ENCODE measurements at regions not wholly inside any gene's neighbourhood (a gene's known extent, or its start where the extent isn't known, plus 50 kb on each side); places are given as distances from the start of the nearest gene placed in this dataset.

DNA sequence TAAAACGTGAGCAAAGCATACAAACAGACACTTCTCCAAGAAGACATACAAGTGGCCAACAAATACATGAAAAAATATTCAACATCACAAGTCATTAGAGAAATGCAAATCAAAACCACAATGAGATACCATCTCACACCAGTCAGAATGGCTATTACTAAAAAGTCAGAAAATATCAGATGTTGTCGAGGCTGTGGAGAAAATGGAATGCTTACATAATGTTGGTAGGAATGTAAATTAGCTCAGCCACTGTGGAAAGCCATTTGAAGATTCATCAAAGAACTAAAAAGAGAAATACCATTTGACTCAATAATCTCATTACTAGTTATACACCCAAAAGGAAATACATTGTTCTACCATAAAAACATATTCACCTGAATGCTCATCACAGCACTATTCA is 825.7 kb downstream of the SUCLG1 start:
- no peak for DNase-seq (ENCODE audit: low read depth)
- no peak overlapping the region for H3K4me3 ChIP-seq (ENCODE audit: low read depth, low read length)

DNA sequence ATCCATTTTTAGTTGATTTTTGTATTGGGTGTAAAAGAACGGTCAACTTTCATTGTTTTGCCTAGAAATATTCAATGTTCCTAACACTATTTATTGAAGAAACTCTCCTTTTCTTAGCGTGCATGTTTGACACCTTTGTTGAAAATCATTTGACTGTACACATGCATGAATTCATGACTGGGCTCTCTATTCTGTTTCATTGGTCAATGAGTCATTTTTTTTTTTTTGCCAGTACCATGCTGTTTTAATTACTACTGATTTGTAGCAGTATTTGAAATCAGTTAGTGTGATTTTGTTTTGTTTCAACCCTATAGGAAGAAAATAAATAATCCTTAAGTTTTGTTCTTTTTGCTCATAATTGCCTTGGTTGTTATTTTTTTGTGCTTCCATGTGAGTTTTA is 828.7 kb downstream of the SUCLG1 start:
- no peak for DNase-seq (ENCODE audit: low read depth)
- H3K4me3 ChIP-seq (ENCODE audit: low read depth, low read length) = no peak overlapping the region

DNA sequence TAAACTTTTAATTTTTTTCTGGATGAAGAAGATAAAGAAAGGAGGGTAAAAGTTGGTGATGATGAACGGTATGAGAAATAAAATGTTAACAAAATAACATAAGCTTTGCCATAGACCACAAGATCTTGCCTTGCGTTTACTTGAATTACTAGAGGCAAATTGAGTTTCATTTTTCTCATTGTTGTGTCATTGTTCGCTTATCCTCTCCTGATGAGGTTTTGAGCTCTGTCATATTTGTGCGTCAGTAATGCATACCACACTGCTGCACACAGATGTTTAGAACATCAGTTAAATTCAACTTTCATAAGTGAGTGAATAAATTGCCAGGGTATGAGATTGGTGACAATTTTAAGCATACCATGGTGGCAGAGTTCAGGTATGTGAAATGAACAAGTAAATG is 843.6 kb downstream of the SUCLG1 start:
- DNase-seq (ENCODE audit: low read depth) = no peak
- H3K4me3 ChIP-seq (ENCODE audit: low read depth, low read length) = no peak overlapping the region

DNA sequence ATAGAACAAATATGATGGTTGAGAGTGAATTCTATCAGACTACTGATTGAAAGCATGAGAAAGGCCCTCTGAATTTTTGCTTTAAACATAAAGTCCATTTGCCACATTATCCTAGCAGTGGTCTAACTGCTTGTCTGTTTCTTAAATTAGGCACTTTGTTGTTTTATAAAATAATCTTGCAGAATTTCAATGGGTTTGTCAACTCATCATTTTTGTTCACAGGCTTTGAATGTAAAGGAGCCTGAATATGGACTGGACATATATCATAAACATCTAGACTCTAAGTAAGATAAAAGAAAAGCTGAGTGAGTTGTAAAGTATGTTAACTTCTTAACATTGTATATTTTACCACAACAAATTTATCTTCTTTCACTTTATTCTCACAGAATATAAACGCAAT is 845.9 kb downstream of the SUCLG1 start:
- DNase-seq (ENCODE audit: low read depth) = no peak
- no peak overlapping the region for H3K4me3 ChIP-seq (ENCODE audit: low read depth, low read length)

DNA sequence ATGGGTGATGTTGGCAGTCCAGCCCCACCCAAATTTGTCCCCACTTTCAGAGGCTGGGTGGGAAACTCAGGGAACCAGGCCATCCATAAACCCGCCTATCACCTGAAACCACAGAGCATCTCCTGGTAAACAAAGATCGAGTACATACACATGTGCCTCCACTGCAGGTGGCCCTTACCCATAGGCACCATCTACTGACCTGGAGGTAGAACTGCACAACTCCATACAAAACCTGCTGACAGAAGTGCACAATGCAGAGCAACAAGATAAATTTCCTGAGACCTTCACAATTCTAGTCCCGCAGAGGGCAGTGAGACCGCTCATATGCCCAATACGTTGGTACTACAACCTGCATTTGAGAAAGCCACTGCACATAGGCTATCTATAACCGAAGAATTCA is 856.3 kb downstream of the SUCLG1 start:
- DNase-seq (ENCODE audit: low read depth) = no peak
- H3K4me3 ChIP-seq (ENCODE audit: low read depth, low read length) = no peak overlapping the region

DNA sequence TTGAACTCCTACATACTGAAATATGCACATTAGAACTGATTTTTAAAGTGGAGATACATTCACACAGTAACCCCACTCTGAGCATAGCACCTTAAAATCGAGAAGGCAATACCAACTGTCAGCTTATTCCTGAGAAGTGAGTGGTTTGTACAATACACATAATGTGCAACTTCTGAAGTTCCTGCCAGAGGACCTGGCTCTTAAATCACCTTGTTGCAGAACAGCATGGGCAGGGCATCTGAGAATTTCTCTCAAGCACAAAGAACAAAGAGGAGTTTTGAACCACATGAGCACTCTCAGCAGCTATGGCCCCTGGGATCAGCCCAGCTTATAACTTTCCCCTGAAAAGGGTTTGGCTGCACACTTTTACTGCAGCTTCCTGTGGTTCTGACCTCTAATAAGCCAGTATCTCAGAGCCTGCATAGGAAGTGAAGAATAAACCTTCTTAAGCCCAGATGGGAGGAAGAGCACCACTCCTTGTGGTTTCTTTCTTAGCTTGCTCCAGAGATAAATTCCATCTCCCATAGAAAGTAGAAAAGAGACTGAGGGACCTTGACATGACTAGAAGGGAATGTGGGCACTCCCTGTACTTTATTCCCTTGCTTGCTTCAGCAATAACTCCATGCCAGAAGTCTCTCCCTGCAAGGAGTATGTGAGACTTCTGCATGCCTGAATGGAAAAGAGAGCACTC is 862.3 kb downstream of the SUCLG1 start:
- no peak for DNase-seq (ENCODE audit: low read depth)
- no peak overlapping the region for H3K4me3 ChIP-seq (ENCODE audit: low read depth, low read length)

DNA sequence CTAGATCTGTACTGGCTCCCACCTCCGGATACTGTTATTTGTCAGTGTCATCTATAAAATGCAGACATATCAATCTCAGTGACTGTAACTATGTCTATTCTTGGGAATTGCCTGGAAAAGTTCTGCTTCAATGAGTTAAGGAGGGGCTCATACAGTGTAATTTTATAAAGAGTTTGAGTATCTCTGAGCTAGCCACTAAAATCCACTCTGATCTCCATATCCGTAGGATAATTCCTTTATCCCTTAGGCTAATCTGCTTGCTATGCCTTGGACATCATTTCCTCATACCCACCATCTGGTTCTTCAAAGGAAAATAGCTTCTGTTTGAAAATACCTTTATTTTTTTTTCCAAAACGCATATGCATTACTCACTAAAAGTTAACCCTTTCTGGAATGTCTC is 863.2 kb downstream of the SUCLG1 start:
- H3K4me3 ChIP-seq (ENCODE audit: low read depth, low read length) = no peak overlapping the region
- DNase-seq (ENCODE audit: low read depth) = no peak

DNA sequence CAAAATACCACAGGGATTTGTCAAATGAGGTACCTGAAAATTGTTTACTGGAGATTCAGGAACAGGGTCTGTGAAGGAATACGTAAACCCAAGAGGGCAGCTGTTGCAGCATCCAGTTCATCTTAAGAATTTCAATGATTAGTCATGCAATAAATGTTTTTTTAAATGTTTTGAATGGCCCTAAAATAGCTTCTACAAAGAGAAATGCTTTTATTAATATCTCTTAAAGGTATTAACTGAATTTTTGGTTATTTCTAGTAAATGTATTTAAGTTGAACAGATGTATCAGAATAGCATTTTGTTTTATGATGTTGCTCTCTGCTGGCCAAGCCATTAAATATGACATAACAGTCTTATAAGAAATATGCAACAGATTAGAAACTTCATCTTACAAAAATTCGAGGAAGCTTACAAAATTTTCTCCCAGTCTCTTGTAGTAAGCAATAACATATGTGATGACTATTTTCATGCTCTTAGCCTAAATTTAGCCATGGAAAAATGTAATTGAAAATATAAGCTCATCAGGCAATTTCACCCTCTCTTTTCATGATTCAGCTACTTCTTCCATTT is 863.9 kb downstream of the SUCLG1 start:
- no peak for DNase-seq (ENCODE audit: low read depth)
- no peak overlapping the region for H3K4me3 ChIP-seq (ENCODE audit: low read depth, low read length)

DNA sequence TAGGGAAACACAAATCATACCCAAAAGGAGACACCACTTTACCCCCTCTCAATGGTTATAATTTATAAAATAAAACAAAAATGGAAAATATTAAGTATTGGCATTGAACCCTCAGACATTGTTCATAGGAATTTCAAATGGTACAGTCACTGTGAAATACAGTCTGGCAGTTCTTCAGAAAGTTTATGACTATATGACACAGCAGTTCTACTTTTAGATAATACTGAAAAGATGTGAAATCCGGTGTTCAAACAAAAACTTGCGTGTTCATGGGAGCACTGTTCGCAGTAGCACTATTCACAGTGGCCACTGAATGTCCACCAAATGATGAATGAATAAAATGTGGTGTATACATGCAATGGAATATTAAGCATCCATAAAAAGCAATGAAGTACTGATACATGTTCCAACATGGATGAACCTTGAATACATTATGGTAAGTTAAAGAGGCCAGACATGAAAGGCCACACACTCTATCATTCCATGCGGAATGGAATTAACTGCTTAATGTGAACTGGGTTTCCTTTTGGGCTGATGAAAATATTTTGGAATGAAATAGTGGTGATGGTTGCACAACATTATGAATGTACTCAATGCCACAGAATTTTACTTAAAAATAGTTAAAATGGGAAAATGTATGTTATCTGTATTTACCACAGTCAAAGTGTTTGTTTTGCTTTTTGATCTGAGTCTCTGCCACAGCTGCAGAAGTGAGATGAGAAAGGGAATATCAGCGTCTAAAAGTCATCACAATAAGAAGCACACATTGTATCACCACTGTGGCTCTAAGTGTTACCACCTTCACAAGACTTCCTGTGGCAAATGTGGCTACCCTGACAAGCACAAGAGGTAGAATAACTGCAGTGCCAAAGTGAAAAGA is 864.6 kb downstream of the SUCLG1 start:
- no peak for DNase-seq (ENCODE audit: low read depth)
- H3K4me3 ChIP-seq (ENCODE audit: low read depth, low read length) = no peak overlapping the region

DNA sequence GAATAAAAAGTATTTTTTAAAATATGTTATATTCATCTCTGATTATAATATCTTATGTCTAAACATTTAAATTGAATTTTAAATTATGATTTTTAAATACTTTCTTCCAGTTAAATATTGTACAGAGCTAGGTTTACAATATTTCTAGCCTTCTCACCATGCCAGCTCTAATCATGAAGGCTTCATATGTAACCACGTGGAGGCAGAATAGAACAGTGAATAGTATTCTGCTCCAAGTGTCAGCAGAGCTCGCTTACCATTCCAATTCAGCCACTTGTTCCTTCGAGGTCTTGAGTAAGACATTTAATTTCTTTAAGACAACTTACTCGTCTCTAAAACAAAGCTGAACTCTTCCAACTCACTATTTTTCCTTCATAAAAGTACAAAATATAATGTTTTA is 871.8 kb downstream of the SUCLG1 start:
- no peak overlapping the region for H3K4me3 ChIP-seq (ENCODE audit: low read depth, low read length)
- DNase-seq (ENCODE audit: low read depth) = no peak

DNA sequence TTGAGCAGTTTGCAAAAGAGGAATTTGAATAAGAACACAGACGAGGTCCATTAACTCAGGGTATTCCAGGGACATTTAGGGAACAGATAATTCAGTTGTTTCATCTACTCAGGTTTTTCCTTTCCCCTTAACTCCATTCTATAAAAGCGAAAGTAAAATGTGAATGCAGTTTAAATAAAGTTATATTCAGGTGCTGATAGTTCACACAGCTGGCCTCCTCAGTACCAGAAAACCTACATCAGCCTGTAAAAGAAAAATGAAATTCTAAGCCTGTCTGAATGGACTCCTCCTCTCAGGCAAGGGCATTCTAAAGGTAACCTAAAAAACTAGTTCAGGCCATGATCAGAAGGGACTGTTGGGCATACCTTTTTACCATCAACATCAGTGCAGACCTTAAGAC is 873.8 kb downstream of the SUCLG1 start:
- DNase-seq (ENCODE audit: low read depth) = no peak
- no peak overlapping the region for H3K4me3 ChIP-seq (ENCODE audit: low read depth, low read length)

DNA sequence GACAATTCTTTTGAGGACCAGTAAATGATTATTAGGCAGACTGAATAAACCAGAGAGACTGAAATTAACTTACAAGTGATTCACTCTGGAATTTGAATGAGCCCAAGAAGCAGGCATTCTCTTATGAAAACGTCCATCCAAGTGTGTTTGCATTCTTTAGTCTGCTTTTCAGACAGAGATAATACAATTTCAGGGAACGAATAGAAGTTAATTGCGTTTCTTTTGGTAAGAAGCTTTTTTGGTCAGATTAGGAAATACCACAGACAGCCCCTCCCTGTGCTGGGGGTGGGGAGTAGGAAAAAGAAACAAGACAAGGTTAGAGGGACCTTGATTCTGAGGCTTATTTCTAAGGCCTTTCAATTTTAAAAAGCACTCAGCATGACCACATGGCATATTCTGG is 874.4 kb downstream of the SUCLG1 start:
- DNase-seq (ENCODE audit: low read depth) = no peak
- H3K4me3 ChIP-seq (ENCODE audit: low read depth, low read length) = no peak overlapping the region

DNA sequence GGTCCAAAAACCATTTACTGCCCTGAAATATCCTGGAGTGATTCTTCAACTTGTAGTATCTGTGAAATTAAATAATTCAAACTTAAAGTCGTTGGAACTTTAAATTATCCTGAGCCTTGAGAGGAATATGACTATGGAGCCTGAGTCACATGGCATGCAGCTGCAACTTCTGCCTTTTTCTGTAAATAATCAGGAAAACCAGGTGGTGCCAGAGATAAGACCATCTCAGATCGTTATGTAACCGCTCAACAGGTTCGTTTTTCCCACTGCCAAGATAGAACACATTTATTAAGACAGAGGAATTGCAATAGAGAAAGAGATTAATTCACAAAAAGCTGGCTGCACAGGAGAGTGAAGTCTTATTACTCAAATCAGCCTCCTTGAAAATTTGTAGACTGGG is 876.5 kb downstream of the SUCLG1 start:
- H3K4me3 ChIP-seq (ENCODE audit: low read depth, low read length) = no peak overlapping the region
- no peak for DNase-seq (ENCODE audit: low read depth)

DNA sequence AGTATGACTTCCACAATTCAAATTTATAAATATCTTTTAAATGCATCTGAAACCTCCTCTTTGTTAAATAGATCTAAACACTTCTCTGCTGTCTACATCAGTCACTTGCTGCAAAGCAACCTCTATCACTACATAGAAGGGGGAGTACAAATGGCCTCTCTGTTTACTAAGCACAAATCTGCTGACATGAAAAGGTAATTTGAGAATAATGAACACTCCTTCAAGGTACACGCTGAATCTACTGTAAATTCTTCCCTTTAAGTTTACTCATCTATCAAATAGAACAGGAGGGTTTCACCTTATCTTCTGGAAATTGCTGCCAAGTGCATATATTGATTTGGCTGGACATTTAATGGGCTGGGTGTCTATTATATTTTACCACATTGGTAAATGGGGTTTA is 879.6 kb downstream of the SUCLG1 start:
- DNase-seq (ENCODE audit: low read depth) = no peak
- no peak overlapping the region for H3K4me3 ChIP-seq (ENCODE audit: low read depth, low read length)

DNA sequence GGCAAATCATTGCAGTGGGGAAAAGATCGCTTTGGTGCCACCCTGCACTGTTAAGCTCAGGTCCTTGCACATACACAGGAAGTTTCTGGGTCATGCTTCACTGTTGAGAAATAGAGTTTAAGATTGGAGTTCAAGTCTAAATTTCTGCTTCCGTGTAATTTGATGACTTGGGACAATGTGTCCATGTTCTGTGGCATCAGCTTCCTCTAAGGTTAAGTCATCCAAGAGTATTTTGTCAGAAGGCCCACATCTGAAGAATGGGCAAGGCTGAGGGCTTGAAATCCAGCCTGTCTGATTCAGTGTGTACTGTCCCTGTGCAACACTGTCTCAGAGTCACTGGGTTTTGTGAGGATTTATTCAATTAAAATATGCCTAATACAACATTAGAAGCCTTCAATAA is 880.7 kb downstream of the SUCLG1 start:
- DNase-seq (ENCODE audit: low read depth) = no peak
- H3K4me3 ChIP-seq (ENCODE audit: low read depth, low read length) = no peak overlapping the region

DNA sequence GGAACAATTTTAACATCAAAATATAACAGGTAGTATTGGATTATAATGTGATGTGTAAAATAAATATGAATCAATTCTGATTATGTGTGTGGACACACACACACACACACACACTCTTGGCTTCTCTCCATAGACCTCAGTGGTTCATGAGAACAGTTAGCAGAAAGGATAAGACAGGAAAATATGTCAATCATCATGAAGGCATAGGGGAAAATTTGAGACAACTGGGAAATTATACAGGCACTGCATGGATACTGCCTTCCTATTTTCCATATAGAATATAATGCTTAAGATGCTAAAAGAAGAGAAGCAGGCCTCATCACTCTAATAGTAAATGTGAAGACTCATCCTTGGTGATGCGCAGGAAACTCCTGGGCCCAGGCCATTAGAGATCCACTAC is 884.5 kb downstream of the SUCLG1 start:
- H3K4me3 ChIP-seq (ENCODE audit: low read depth, low read length) = no peak overlapping the region
- DNase-seq (ENCODE audit: low read depth) = no peak

DNA sequence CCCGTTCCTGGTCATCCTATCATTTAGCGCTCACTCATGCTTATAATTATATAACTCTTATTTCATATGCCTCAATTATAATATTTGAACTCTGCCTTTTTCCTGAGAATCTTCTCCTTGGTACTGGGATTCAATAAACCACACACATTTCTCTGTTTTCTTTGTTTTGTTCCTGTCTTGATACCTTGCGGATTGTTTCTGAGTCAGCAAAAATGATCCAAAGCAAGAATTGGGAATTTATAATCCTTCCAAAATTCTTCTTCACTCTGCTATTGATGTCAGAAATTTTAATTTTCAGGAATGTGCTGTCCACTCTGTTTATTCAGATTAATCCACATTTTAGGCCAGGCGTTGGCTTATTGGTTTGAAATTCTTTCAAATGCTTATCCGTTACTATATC is 886.0 kb downstream of the SUCLG1 start:
- H3K4me3 ChIP-seq (ENCODE audit: low read depth, low read length) = no peak overlapping the region
- no peak for DNase-seq (ENCODE audit: low read depth)

DNA sequence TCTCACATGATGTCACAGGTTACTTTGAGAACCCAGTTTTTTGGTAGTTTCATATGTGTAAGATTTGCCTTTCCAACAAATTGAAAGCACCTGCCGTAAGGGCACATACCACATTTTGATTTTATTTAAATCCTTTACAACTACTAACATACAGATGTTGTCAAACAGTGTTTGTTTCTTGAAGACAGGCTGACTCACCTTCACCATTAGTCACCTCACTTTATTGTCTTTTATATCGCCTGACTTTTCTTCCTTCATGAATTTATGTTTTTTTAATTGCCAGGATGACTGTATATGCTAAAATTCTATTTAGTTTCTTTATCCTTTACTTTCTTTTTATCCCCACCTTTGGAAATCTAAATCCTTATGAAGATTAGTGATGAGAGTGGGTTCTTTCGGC is 886.7 kb downstream of the SUCLG1 start:
- no peak overlapping the region for H3K4me3 ChIP-seq (ENCODE audit: low read depth, low read length)
- no peak for DNase-seq (ENCODE audit: low read depth)

DNA sequence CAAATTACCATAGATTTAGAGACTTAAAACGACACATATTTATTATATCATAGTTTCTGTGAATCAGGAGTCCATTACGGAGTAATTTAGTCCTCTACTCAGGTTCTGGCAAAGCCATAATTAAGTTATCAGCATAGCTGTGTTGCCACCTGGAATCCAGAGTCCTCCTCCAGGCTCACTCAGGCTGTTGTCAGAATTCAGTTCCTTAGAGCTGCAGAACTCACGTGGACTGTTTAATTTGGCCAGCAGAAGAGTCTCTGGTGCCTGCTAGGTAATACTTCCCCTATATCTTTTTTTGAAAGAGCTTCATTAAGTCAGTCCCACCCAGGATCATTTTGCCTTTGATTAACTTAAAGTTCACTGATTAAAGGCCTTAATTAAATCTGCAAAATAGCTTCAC is 891.5 kb downstream of the SUCLG1 start:
- H3K4me3 ChIP-seq (ENCODE audit: low read depth, low read length) = no peak overlapping the region
- no peak for DNase-seq (ENCODE audit: low read depth)

DNA sequence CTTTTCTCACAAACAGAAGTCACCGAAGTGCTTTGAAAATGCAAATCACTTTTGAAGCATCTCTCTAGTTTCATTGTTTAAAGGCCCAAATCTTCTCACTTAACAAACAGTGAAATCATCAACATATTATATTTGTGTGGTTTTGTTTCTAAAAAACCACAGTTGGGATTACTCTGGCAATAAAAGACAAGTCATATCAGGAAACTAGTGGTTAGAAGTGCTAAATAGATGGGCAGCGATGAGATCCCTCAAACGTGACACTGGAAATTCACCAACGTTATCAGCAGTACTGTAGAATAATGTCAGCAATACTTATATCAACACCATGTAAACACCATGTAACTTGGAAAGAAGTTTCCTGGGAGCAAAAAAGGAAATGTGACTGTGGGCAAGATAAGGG is 893.5 kb downstream of the SUCLG1 start:
- no peak for DNase-seq (ENCODE audit: low read depth)
- H3K4me3 ChIP-seq (ENCODE audit: low read depth, low read length) = no peak overlapping the region

DNA sequence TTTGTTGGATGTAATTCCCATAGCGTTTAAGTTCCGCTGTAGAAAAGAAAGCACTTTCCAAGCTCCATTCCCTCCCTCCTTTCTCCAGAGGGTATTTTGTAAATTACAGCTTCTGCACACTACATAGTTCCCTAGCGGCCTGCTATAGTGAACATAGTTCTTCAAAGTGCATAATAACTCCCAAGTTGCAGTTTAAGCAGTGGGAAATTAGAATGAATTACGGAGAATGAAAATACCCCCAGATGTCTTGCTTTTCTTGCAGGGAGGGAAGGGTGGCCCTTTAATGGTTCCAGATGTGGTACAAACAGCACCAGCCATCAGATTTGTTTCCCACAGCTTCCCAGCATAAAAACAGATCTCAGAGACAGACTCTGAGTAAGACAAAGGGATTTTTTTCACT is 893.9 kb downstream of the SUCLG1 start:
- H3K4me3 ChIP-seq (ENCODE audit: low read depth, low read length) = no peak overlapping the region

More for the DNA sequence above, 893.9 kb downstream of the SUCLG1 start:
- DNase-seq (ENCODE audit: low read depth) = no peak

Data from skeletal muscle cell (primary cell).